ENCODE measurements at regions not wholly inside any gene's neighbourhood (a gene's known extent, or its start where the extent isn't known, plus 50 kb on each side); places are given as distances from the start of the nearest gene placed in this dataset.

GRCh38 chr5:101024299-101024698, 121.2 kb upstream of the ST8SIA4 start:
- no peak overlapping the region for H3K9ac ChIP-seq (ENCODE audit: extremely low read depth, insufficient read length, low read length)
- H2BK15ac ChIP-seq (ENCODE audit: low read depth, low read length) = no peak overlapping the region
- peaks cover 0 to 7% (median 6%) of the 10 kb centered on the region in 3 experiments; a peak in 5 of 7 replicates for H3K36me3 Mint-ChIP-seq (ENCODE audit: insufficient read depth in 1 of 3, low read depth in 3 of 3)
- H3K23ac ChIP-seq (ENCODE audit: insufficient read length, low read depth, low read length) = no peak overlapping the region
- no peak overlapping the region for H2BK120ac ChIP-seq (ENCODE audit: low read depth, low read length, poor library complexity, severe bottlenecking)
- no peak overlapping the region for H3K4ac ChIP-seq (ENCODE audit: low read depth, low read length)
- H2BK5ac ChIP-seq (ENCODE audit: insufficient read length, low read length) = no peak overlapping the region
- no peak overlapping the region for H3K4me3 Mint-ChIP-seq
- no peak overlapping the region for H3K27ac Mint-ChIP-seq
- no peak for DNase-seq
- H3K23me2 ChIP-seq (ENCODE audit: insufficient read length, low read depth, low read length, poor library complexity, severe bottlenecking) = no peaks in the 10 kb centered on the region
- no peak overlapping the region for H2BK20ac ChIP-seq (ENCODE audit: low read depth, low read length, poor library complexity, severe bottlenecking)
- no peak overlapping the region for H3T11ph ChIP-seq (ENCODE audit: low read length)
- no peak overlapping the region for H4K91ac ChIP-seq (ENCODE audit: insufficient read length, low read depth, low read length)
- H3K56ac ChIP-seq (ENCODE audit: insufficient read length, low read depth, low read length) = no peak overlapping the region
- WGBS (ENCODE audit: extremely low coverage, insufficient read length, low lambda C conversion rate) = no CpG with 5 or more reads among the region's 2 CpGs
- no peaks in the 10 kb centered on the region for H3K4me1 ChIP-seq (ENCODE audit: insufficient read depth, low read length)
- H3K4me2 ChIP-seq (ENCODE audit: insufficient read depth, insufficient read length, low read length) = no peak overlapping the region
- TF ChIP-seq CTCF (conservative IDR thresholded peaks at IDR 0.05) = no peak
- no peak overlapping the region for H3K27ac ChIP-seq (ENCODE audit: insufficient read length, low read depth, low read length)
- no peaks in the 10 kb centered on the region for H3K79me2 ChIP-seq (ENCODE audit: insufficient read depth, low read length)
- H4K5ac ChIP-seq (ENCODE audit: insufficient read length, low read depth, low read length) = no peak overlapping the region
- H3K27me3 ChIP-seq (ENCODE audit: insufficient read depth, low read length) = no peaks in the 10 kb centered on the region
- no peak overlapping the region for H2AFZ ChIP-seq (ENCODE audit: low read length)
- no peaks in the 10 kb centered on the region for H3K79me1 ChIP-seq (ENCODE audit: insufficient read depth, low read depth, low read length, poor library complexity, severe bottlenecking)
- H2AK5ac ChIP-seq (ENCODE audit: insufficient read length, low read length) = no peak overlapping the region
- no peak overlapping the region for H4K8ac ChIP-seq (replicated peaks; ENCODE audit: insufficient read length, low read depth, low read length)
- H4K20me1 ChIP-seq (ENCODE audit: control insufficient read depth, insufficient read depth, insufficient read length) = no peaks in the 10 kb centered on the region
- H3K14ac ChIP-seq (ENCODE audit: insufficient read depth, low read length) = no peak overlapping the region
- H3K9me3 ChIP-seq (ENCODE audit: control insufficient read depth, low read depth, low read length) = no peaks in the 10 kb centered on the region
- peaks cover 4 to 7% of the 10 kb centered on the region in 2 experiments; a peak in 4 of 5 replicates for H3K9me3 Mint-ChIP-seq
- H3K18ac ChIP-seq (ENCODE audit: insufficient read length, low read depth, low read length) = no peak overlapping the region
- peaks cover 0 to 6% of the 10 kb centered on the region in 2 experiments; a peak in 2 of 4 replicates for H3K4me1 Mint-ChIP-seq
- no peaks in the 10 kb centered on the region for H3K27me3 Mint-ChIP-seq (ENCODE audit: low read depth)
- no peak overlapping the region for H2BK12ac ChIP-seq (ENCODE audit: insufficient read length, low read depth, low read length)

Measured in H9 (cell line).